H9 (cell line): ENCODE measurements at regions not wholly inside any gene's neighbourhood (a gene's known extent, or its start where the extent isn't known, plus 50 kb on each side); places are given as distances from the start of the nearest gene placed in this dataset.

Experiments used
- DNase-seq: peaks from one replicate; pipeline ENCODE4 v3.0.0-alpha.2; 2017
- H2AFZ ChIP-seq: one replicate; pipeline ENCODE4 v1.6.1; 2013; ENCODE audit warnings: mild to moderate bottlenecking, low read length, control low read depth, moderate library complexity
- H2AK5ac ChIP-seq: 2 replicates; pipeline ENCODE4 v1.6.1; 2013; ENCODE audit warnings: low read length, control low read depth, mixed read lengths; ENCODE audit not compliant: insufficient read length
- H2BK120ac ChIP-seq: one replicate; pipeline ENCODE4 v1.6.1; 2013; ENCODE audit warnings: low read depth, mild to moderate bottlenecking, low read length, control low read depth, inconsistent platforms; ENCODE audit not compliant: poor library complexity, severe bottlenecking
- H2BK12ac ChIP-seq: 2 replicates; pipeline ENCODE4 v1.6.1; 2013; ENCODE audit warnings: low read length, control low read depth, mixed read lengths, low read depth; ENCODE audit not compliant: insufficient read length
- H2BK15ac ChIP-seq: 2 replicates; pipeline ENCODE4 v1.6.1; 2013; ENCODE audit warnings: low read depth, low read length, control low read depth
- H2BK20ac ChIP-seq: one replicate; pipeline ENCODE4 v1.6.1; 2013; ENCODE audit warnings: low read depth, mild to moderate bottlenecking, low read length, control low read depth, inconsistent platforms; ENCODE audit not compliant: poor library complexity, severe bottlenecking
- H2BK5ac ChIP-seq: 2 replicates; pipeline ENCODE4 v1.6.1; 2013; ENCODE audit warnings: low read length, control low read depth, mixed read lengths; ENCODE audit not compliant: insufficient read length
- H3K14ac ChIP-seq: 2 replicates; pipeline ENCODE4 v1.6.1; 2013; ENCODE audit warnings: low read length, control low read depth; ENCODE audit not compliant: insufficient read depth
- H3K18ac ChIP-seq: 2 replicates; pipeline ENCODE4 v1.6.1; 2013; ENCODE audit warnings: low read depth, mild to moderate bottlenecking, mixed read lengths, low read length, control low read depth; ENCODE audit not compliant: insufficient read length
- H3K23ac ChIP-seq: 2 replicates; pipeline ENCODE4 v1.6.1; 2013; ENCODE audit warnings: low read length, control low read depth, mixed read lengths, low read depth; ENCODE audit not compliant: insufficient read length
- H3K23me2 ChIP-seq: 2 replicates; pipeline ENCODE4 v1.6.1; 2013; ENCODE audit warnings: low read depth, mild to moderate bottlenecking, mixed read lengths, low read length, control low read depth; ENCODE audit not compliant: insufficient read length, poor library complexity, severe bottlenecking
- H3K27ac ChIP-seq: 2 replicates; pipeline ENCODE4 v1.5.1; 2013; ENCODE audit warnings: low read length, control low read depth, mixed read lengths, low read depth; ENCODE audit not compliant: insufficient read length
- H3K27me3 ChIP-seq: 2 replicates; pipeline ENCODE4 v1.6.1; 2013; ENCODE audit warnings: low read length, control low read depth, inconsistent platforms; ENCODE audit not compliant: insufficient read depth
- H3K4ac ChIP-seq: 2 replicates; pipeline ENCODE4 v1.6.1; 2013; ENCODE audit warnings: low read depth, mild to moderate bottlenecking, control low read depth, inconsistent platforms, low read length, moderate library complexity
- H3K4me1 ChIP-seq: 2 replicates; pipeline ENCODE4 v1.6.1; 2013; ENCODE audit warnings: low read length, control low read depth, inconsistent platforms; ENCODE audit not compliant: insufficient read depth
- H3K4me2 ChIP-seq: 2 replicates; pipeline ENCODE4 v1.6.1; 2013; ENCODE audit warnings: low read length, control low read depth, mixed read lengths; ENCODE audit not compliant: insufficient read length, insufficient read depth
- H3K56ac ChIP-seq: 2 replicates; pipeline ENCODE4 v1.6.1; 2013; ENCODE audit warnings: low read depth, mild to moderate bottlenecking, mixed read lengths, low read length, control low read depth; ENCODE audit not compliant: insufficient read length
- H3K79me1 ChIP-seq: 2 replicates; pipeline ENCODE4 v1.6.1; 2013; ENCODE audit warnings: low read depth, mild to moderate bottlenecking, moderate library complexity, low read length, control low read depth, inconsistent platforms; ENCODE audit not compliant: insufficient read depth, poor library complexity, severe bottlenecking
- H3K79me2 ChIP-seq: 2 replicates; pipeline ENCODE4 v1.6.1; 2013; ENCODE audit warnings: low read length, control low read depth, inconsistent platforms; ENCODE audit not compliant: insufficient read depth
- H3K9ac ChIP-seq: 2 replicates; pipeline ENCODE4 v1.6.1; 2013; ENCODE audit warnings: low read length, control low read depth, mixed read lengths; ENCODE audit not compliant: insufficient read length; ENCODE audit errors: extremely low read depth
- H3K9me3 ChIP-seq: one replicate; pipeline ENCODE4 v1.6.1; 2013; ENCODE audit warnings: low read depth, low read length, inconsistent platforms; ENCODE audit not compliant: control insufficient read depth
- H3T11ph ChIP-seq: one replicate; pipeline ENCODE4 v1.6.1; 2013; ENCODE audit warnings: mild to moderate bottlenecking, low read length, control low read depth, inconsistent platforms
- H4K20me1 ChIP-seq: one replicate; pipeline ENCODE4 v1.6.1; 2013; ENCODE audit not compliant: control insufficient read depth, insufficient read length, insufficient read depth
- H4K5ac ChIP-seq: 2 replicates; pipeline ENCODE4 v1.6.1; 2013; ENCODE audit warnings: low read depth, mild to moderate bottlenecking, mixed read lengths, low read length, control low read depth; ENCODE audit not compliant: insufficient read length
- H4K8ac ChIP-seq: replicated peaks from 2 replicates; pipeline ENCODE4 v1.6.1; 2013; ENCODE audit warnings: low read length, control low read depth, mixed read lengths, low read depth; ENCODE audit not compliant: insufficient read length
- H4K91ac ChIP-seq: 2 replicates; pipeline ENCODE4 v1.6.1; 2013; ENCODE audit warnings: low read depth, mild to moderate bottlenecking, moderate library complexity, mixed read lengths, low read length, control low read depth; ENCODE audit not compliant: insufficient read length
- H3K27ac Mint-ChIP-seq, 3 experiments: 2 replicates in 2 of 3; 3 replicates in 1 of 3; pipeline ENCODE4 v1.8.0; 2020 to 2021; ENCODE audit warnings: mixed read lengths in 3 of 3, mild to moderate bottlenecking in 1 of 3, moderate library complexity in 1 of 3
- H3K27me3 Mint-ChIP-seq: 2 replicates; pipeline ENCODE4 v1.8.0; 2021; ENCODE audit warnings: low read depth, mild to moderate bottlenecking, moderate library complexity, mixed read lengths
- H3K36me3 Mint-ChIP-seq, 3 experiments: 2 replicates in 2 of 3; 3 replicates in 1 of 3; pipeline ENCODE4 v1.8.0; 2020 to 2021; ENCODE audit warnings: low read depth in 3 of 3, mixed read lengths in 3 of 3; ENCODE audit not compliant: insufficient read depth in 1 of 3
- H3K4me1 Mint-ChIP-seq, 2 experiments: 2 replicates each; pipeline ENCODE4 v1.8.0; 2020; ENCODE audit warnings: mixed read lengths in 2 of 2
- H3K4me3 Mint-ChIP-seq, 2 experiments: 2 replicates in 1 of 2; 3 replicates in 1 of 2; pipeline ENCODE4 v1.8.0; 2020 to 2021; ENCODE audit warnings: mild to moderate bottlenecking in 2 of 2, mixed read lengths in 2 of 2, moderate library complexity in 1 of 2
- H3K9me3 Mint-ChIP-seq, 2 experiments: 2 replicates in 1 of 2; 3 replicates in 1 of 2; pipeline ENCODE4 v1.8.0; 2020; ENCODE audit warnings: mild to moderate bottlenecking in 2 of 2, mixed read lengths in 2 of 2, moderate library complexity in 1 of 2
- WGBS: extraction: QIAGEN DNeasy Blood & Tissue Kit; methylation state at CpG from one replicate; pipeline ENCODE4 v1.1.7; 2013; ENCODE audit warnings: missing lambda C conversion rate, low lambda C conversion rate, mixed read lengths; ENCODE audit not compliant: insufficient read length; ENCODE audit errors: extremely low coverage; 5-methylcytosine and 5-hydroxymethylcytosine counted together
- TF ChIP-seq, protein P1 (sequence below): fragments of 200-600 bp; sonication (generic); conservative IDR thresholded peaks from 3 replicates; pipeline ENCODE4 v1.8.0; 2021; ENCODE audit warnings: antibody characterized with exemption, mild to moderate bottlenecking

DNA sequence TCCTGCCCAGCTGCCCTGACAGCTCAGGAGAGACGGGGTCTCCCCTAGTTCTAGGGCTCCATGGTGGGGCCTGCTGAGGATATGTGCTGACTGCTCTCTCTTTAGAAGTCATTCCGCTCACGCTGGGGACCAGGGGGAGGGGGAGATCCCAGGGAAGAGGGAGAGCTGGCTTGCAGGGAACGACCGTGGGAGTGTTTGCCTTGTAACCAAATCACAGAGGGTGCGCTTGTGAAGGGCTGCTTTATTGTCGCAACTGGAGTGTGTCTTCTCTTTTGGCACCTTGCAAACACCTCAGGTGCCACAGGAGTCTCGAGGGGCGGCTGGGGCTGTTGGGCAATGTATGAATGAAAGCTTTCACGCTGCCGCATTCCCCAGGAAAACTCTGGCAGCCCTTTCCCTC is 531.3 kb upstream of the MKI67 start:
- Histone ChIP-seq H3K9me3 (no peaks in the 10 kb centered on the region), H3K79me2 (no peaks in the 10 kb centered on the region), H3K4ac (no peak overlapping the region), H4K91ac (no peak overlapping the region), H4K20me1 (no peaks in the 10 kb centered on the region), H3K18ac (no peak overlapping the region), H3K4me1 (no peaks in the 10 kb centered on the region), H2AFZ (no peak overlapping the region), H2BK12ac (no peak overlapping the region), H3K23me2 (no peaks in the 10 kb centered on the region), H3K79me1 (no peaks in the 10 kb centered on the region), H4K5ac (no peak overlapping the region), H3K27ac (no peak overlapping the region), H3K23ac (no peak overlapping the region), H3K9ac (no peak overlapping the region), H4K8ac (no peak overlapping the region), H3K14ac (no peak overlapping the region), H2BK5ac (no peak overlapping the region), H2BK20ac (no peak overlapping the region), H2BK120ac (no peak overlapping the region), H3K27me3 (no peaks in the 10 kb centered on the region), H2BK15ac (no peak overlapping the region), H3T11ph (no peak overlapping the region), H3K4me2 (no peak overlapping the region), H3K56ac (no peak overlapping the region), H2AK5ac (no peak overlapping the region)
- Mint-ChIP-seq H3K4me3 (no peak overlapping the region), H3K27ac (no peak overlapping the region), H3K27me3 (no peaks in the 10 kb centered on the region), H3K36me3 (no peaks in the 10 kb centered on the region), H3K9me3 (no peaks in the 10 kb centered on the region; a peak in 1 of 5 replicates), H3K4me1 (peaks cover 0 to 2% of the 10 kb centered on the region in 2 experiments; a peak in 2 of 4 replicates)
- TF ChIP-seq, protein P1, sequence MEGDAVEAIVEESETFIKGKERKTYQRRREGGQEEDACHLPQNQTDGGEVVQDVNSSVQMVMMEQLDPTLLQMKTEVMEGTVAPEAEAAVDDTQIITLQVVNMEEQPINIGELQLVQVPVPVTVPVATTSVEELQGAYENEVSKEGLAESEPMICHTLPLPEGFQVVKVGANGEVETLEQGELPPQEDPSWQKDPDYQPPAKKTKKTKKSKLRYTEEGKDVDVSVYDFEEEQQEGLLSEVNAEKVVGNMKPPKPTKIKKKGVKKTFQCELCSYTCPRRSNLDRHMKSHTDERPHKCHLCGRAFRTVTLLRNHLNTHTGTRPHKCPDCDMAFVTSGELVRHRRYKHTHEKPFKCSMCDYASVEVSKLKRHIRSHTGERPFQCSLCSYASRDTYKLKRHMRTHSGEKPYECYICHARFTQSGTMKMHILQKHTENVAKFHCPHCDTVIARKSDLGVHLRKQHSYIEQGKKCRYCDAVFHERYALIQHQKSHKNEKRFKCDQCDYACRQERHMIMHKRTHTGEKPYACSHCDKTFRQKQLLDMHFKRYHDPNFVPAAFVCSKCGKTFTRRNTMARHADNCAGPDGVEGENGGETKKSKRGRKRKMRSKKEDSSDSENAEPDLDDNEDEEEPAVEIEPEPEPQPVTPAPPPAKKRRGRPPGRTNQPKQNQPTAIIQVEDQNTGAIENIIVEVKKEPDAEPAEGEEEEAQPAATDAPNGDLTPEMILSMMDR = no peak
- no peak for DNase-seq
- no CpG with 5 or more reads among the region's 11 CpGs for WGBS
